ENCODE measurements at regions not wholly inside any gene's neighbourhood (a gene's known extent, or its start where the extent isn't known, plus 50 kb on each side); places are given as distances from the start of the nearest gene placed in this dataset.

DNA sequence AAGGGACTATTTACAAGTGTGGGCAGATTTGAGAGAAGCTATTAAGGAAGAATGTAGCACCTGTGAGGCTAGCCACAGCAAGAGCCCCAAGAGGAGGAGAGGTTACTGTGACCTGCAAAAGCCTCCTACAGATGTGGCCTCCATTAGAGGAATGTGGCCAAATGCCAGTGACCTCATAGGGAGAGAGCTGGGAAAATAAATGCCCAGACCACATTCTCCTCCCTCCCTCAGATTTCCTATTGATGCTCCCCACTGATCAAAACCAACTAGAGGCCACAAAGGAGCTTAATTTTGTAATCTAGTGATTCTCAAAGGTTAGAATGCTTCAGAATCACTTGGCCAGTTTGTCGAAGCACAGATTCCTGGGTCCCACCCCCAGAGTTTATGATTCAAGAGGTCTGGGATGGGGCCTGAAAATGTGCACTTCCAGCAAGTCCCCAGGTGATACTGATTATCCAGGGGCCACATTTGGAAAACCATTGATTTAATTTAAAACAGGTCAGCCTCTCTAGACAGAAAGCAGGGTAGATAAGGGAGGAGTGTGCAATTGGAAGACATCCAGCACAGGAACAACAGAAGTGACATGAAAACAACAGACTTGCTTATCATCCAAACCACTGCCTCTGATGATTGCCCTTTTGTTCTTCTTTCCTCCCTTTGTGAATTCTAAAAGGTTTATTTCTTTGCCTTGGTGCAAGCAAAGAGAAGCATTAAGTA lies 61.2 kb upstream of the RBBP8 start:
- TF ChIP-seq, protein P1, sequence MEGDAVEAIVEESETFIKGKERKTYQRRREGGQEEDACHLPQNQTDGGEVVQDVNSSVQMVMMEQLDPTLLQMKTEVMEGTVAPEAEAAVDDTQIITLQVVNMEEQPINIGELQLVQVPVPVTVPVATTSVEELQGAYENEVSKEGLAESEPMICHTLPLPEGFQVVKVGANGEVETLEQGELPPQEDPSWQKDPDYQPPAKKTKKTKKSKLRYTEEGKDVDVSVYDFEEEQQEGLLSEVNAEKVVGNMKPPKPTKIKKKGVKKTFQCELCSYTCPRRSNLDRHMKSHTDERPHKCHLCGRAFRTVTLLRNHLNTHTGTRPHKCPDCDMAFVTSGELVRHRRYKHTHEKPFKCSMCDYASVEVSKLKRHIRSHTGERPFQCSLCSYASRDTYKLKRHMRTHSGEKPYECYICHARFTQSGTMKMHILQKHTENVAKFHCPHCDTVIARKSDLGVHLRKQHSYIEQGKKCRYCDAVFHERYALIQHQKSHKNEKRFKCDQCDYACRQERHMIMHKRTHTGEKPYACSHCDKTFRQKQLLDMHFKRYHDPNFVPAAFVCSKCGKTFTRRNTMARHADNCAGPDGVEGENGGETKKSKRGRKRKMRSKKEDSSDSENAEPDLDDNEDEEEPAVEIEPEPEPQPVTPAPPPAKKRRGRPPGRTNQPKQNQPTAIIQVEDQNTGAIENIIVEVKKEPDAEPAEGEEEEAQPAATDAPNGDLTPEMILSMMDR (IDR thresholded peaks at IDR 0.05; ENCODE audit: extremely low read depth, missing control alignments), result no peak
- no peak for DNase-seq (ENCODE audit: low spot score)

DNA sequence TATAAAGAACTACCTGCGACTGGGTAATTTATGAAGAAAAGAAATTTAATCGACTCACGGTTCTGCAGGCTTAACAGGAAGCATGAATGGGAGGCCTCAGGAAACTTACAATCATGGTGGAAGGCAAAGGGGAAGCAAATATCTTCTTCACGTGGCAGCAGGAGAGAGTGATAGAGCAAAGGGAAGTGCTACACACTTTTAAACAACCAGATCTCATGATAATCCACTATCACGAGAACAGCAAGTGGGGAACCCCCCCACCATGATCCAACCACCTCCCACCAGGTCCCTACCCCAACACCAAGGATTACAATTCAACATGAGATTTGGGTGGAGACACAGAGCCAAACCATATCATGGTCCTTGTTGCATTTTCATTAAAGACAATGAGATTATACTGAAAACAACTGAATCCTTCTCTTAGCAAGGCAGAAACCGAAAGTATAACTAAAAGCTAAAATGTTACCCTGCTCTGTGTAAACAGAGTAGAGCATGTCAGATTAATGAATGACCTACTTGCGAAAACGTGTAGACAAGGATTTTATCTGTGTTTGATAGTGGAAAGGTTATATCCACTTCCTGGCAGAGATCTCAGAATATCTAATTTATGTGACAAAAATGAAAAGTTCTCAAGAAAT lies 60.1 kb upstream of the RBBP8 start:
- DNase-seq (ENCODE audit: low spot score), result peak; percentile 38
- TF ChIP-seq, protein P1 (IDR thresholded peaks at IDR 0.05; ENCODE audit: extremely low read depth, missing control alignments), result no peak

DNA sequence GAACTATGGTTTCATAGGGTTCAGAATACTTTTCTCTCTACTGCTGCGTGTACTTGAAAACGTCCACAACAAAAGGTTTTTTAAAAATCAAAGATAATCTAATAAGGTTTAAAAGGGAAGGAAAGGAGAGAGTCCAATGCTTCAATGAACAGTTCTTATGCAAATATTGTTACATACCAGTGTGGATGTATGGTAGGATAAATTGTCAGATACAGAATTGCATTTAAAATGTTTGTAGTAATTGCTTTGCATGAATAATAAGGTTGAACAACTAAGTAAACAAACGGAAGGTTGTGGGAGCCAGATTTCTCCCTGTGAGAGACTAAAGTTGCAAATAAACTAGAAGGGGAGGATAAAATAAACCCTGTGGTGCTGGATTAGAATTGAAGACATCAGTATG lies 53.8 kb upstream of the RBBP8 start:
- TF ChIP-seq, protein P1 (IDR thresholded peaks at IDR 0.05; ENCODE audit: extremely low read depth, missing control alignments), result no peak
- no peak for DNase-seq (ENCODE audit: low spot score)

DNA sequence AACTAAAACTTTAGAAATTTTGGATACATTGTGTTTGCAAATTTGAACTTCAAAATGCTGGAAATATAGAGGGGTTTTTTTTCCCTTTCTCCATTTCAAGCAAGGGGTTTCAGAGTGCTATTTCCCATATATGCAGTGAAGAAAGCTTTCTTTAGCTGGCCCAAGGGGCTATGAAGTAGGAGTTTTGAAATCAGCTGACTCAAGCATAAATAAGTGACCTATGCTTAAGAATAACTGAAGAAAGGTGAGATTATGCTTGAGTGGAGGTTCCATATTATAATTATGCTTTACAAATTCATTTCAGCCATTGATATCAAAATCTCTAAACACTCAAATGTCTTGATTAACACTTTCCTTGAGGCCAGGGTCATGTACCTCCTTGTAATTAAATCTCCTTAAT lies 51.0 kb upstream of the RBBP8 start:
- TF ChIP-seq, protein P1 (IDR thresholded peaks at IDR 0.05; ENCODE audit: extremely low read depth, missing control alignments), result no peak
- DNase-seq (ENCODE audit: low spot score), result no peak

DNA sequence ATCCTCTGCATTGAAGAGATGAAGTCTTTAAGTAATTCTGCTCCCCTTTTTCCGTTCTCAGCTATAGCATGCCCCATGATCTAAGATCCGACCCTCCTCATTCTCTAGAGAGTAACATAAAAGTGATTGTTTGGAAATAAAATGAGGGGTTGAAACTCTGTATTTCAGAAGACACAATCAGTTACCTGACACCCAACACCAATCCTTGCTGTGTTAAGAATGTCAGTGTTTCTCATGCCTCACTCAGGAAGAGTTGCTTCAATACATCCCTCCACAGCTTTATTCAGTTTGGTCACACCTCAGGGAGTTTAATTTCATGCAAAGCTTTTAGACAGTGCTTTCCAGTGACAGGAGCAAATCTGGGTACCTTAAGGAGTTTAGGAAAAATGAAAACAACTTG lies 49.9 kb upstream of the RBBP8 start:
- TF ChIP-seq, protein P1 (IDR thresholded peaks at IDR 0.05; ENCODE audit: extremely low read depth, missing control alignments), result no peak
- DNase-seq (ENCODE audit: low spot score), result no peak

All from GM20000 (cell line).